HG03520 (cell line): ENCODE measurements at regions not wholly inside any gene's neighbourhood (a gene's known extent, or its start where the extent isn't known, plus 50 kb on each side); places are given as distances from the start of the nearest gene placed in this dataset.
"Not testable (repeated sequence)": the region's sequence is repeated elsewhere in the genome, so short reads cannot be mapped to it uniquely, and the experiment has no call there.

Experiments used
- ATAC-seq: cut with Tn5 transposase; IDR thresholded peaks from one replicate; pipeline ENCODE4 v1.9.1; 2021; ENCODE audit warnings: mild to moderate bottlenecking, moderate library complexity; ENCODE audit not compliant: unreplicated experiment

DNA sequence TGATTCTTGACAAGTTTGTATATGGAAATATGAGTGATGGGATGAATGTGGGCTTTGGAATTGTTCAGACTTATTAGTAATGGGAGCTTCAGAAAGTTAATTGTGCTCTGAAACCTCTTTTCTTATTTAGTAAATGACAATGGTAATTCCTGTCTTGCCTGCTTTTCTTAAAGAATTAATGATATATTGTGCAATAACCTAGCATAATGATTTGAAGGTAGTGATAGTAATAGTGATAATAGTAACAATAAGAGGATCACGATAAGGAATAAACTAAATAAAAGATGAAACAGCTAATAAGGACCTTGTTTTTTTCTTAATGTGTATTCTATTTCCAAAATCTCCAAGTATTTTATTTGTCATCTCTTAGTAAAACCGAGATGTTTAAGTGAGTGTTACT, 245.0 kb upstream of the CPHXL start:
- ATAC-seq, result no peak

DNA sequence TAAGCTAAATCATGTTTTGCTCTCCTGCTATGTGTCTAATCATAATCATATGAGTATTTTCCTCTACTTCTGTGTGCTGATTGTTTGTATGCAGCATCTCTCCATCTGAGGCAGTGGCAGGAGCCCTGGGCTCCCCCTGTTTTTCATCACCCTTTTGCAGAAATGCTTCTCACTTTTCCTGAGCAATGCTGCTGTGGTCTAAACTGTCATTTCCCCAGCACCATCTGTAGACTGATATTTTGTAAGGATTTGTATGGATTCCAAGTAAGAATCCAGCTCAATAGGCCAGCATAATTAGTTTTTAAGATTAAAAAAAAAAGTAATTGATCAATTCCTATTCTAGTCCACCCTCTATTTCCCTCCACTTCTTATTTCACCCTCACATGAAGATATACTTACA, 257.0 kb upstream of the CPHXL start:
- no peak for ATAC-seq

DNA sequence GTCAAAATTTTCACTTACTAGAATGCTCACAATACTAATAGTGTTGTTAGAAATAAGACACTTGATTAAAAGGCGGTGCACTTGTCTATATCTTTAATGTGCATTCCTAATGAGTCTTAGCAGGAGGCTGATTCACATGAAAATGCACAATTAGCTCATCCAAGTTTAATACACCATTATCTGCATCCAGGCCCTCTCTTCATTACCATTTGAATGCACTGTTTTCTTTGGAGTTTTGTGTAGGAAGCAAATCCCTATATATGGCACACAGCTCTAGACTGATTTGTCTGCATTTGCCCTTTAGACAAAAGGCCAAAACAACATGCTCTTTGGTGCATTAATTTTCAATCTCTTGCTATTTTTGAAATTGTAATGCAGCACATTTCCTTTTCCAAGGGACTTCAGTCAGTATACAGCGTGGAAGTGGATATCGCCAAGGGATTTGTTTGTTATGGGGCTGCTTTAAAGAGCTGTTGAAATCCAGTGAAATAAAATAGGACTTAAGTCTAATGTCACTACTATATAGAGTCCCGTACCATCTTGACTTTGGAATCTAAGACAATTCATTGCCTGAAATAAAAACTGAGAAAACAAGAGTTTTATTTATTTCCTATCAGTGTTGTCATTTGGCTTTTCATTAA, 257.6 kb upstream of the CPHXL start:
- ATAC-seq, result no peak

DNA sequence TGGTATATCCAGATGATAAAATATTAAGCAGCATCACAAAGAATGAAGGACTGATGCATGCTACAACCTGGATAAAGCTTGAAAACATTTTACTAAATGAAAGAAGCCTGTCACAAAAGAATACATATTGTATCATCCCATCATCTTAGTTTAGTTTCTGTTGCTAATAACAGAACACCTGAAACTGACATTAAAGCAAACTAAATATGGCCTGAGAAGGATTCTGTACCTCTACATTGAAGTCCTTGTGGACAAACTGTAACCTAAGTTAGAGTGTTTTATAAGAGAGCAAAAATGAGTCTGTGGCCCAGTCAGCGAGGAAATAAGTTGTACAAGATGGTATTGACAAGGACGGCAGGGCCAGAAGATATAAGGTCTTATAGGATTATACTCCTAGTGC, 261.0 kb upstream of the CPHXL start:
- no peak for ATAC-seq

DNA sequence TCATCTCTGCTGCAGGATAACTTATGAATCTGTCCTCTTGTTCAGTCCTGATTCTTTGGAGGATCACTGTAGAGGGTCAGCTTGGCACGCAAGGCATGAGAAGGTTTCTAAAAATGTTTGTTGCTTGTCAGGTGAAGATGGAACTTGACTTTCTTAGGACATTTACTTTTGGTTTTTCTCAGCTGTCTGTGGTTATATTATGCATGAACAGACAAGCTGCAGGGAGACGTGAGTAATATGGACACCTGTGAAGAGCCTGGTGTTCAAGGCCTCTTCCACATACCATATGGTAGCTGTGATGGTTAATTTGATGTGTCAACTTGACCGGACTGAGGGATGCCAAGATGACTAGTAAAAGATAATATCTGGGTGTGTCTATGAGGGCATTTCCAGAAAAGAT, 270.2 kb upstream of the CPHXL start:
- no peak for ATAC-seq

DNA sequence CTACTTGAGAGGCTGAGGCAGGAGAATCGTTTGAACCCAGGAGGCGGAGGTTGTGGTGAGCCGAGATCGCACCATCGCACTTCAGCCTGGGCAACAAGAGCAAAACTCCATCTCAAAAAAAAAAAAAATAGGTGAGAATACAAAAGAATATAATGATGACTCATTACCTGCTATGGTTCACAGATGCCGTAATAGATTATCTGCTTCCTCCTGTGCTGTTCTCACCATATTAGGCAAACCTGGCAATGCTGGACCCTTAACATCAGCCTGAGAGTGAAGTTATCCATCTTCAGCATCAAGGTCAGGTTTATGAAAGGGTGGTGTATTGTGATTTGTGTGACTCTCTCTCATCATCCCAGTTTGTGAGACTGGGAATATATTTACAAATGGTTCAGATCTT, 271.3 kb upstream of the CPHXL start:
- ATAC-seq, result no peak

DNA sequence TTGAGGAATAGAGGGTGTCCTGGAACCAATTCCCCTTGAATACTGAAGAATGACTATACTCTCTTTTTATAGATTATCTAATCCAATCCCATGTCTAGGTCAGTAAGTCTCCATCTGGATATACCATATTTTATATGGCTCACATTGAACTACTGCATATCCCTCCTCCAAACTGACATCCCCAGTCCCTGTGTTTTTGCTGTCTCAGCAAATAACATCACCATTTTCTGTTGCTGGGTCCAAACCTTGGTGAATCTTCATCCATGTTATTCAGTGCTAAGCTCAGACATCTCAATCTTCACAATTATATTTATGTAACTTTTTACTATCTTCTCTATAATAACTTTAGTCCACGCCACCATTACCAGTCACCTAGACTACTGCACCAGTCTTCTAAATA, 269.6 kb upstream of the CNTNAP4 start:
- ATAC-seq, result no peak

DNA sequence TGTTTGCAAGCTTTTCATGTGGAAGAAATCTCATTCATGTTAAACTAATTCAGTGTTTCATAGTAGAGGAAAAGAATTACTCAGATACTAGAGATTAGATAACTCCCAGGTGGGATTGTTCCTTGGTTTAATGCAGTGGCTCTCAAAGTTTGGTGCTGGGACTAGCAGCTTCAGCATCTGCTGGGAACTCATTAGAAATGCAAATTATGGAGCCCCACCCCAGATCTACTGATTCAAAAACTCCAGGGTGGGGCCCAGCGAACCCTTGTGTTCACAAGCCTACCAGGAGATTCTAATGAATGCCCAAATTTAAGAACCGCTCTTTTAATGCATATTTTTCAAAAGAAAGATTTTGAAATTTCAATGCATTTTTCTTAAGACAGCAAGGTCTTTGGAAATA, 253.4 kb upstream of the CNTNAP4 start:
- ATAC-seq, result no peak

DNA sequence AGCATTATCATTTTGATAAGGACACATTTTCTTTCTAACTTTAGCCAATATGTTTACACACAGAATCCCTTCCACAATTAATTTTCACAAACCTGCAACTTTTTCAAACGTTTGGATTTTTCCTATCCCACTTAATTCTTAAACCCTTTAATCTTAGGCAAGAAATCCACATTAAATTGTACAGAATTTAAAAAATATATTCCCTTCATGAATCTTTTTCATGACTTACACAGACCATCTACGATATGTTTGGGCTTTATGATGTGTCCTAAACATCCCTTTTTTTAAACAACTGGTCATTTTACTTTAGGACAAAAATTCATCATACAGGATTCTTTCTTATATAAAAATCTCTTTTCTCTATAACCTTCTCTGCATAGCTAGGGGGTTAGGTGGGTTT, 241.5 kb upstream of the CNTNAP4 start:
- no peak for ATAC-seq

DNA sequence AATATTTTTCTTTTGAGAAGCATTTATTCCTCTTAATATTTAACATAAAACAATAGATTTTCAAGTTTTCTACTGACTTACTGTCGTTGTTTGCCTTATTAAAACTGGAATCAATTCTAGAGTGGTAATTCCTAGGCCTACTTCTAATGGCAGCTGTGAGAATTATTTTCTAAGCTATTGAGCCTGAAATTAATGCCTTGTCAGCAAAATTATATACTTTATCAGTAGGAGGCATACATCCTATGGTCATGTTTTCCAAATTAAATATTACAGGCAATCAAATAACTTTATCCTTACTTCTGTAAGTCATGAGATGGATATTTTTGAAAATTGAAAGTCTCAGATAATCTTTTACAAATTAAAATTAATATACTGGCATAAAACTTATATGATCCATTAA, 239.1 kb upstream of the CNTNAP4 start:
- ATAC-seq, result no peak

DNA sequence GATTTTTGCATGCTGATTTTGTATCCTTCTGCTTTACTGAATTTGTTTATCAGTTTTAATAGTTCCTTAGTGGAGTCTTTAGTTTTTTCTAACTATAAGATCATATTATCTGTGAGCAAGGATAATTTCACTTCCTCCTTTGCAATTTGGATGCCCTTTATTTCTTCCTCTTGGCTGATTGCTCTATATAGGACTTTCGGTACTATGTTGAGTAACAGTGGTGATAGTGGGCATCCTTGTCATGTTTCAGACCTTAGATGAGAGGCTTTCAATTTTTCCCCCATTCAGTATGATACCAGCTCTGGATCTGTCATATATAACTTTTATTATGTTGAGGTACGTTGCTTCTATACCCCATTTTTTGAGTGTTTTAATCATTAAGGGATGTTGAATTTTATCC, 224.5 kb upstream of the CNTNAP4 start:
- no peak for ATAC-seq

DNA sequence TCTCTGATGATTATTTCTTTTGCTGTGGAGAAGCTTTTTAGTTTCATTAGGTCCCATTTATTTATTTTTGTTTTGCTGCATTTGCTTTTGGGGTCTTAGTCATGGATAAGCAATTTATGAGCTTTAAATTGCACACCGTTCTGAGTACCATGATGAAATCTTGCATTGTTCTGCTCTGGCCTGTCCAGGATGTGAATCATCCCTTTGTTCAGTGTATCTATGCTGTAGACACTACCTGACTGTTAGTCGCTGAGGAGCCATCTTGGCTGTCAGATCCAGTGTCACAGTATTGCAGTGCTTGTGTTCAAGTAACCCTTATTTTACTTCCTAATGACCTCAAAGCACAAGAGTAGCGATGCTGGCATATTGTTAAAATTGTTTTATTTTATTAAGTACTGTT, 218.0 kb upstream of the CNTNAP4 start:
- ATAC-seq, result no peak

DNA sequence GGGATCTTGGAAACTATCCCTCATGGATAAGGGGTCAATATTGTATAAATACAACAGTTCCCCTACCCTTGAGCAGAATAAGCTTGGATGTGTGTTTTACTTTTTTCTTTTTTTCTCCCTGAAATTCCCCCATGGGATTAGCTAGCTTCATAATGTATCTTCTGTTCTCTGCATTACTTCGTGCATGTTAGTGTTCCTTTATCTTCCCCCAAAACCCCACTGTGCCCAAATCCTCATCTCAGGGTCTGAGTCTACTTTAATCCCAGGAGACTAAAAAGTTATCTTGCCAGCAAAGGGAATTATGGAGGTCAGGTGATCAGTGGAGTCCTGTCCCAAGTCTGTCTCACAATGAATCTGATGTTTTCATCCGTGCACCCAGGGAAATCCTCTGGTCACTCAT, 217.5 kb upstream of the CNTNAP4 start:
- ATAC-seq, result no peak

DNA sequence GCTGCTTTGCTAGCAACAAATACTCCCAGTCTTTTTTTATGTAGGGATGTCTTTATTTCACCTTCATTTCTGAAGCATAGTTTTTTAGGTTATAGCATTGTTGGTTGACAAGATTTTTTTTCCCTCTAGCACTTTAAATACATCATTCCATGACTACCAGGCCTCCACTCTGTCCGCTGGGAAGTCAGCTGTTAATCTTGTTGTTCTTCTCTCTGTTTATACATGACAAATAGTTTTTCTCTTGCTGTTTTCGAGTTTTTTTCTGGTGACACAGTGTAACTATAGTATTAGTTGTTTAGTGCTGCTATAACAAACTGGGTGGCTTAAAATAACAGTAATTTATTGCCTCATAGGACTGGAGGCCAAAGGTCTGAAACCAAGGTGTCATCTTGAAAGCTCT, 205.5 kb upstream of the CNTNAP4 start:
- no peak for ATAC-seq

DNA sequence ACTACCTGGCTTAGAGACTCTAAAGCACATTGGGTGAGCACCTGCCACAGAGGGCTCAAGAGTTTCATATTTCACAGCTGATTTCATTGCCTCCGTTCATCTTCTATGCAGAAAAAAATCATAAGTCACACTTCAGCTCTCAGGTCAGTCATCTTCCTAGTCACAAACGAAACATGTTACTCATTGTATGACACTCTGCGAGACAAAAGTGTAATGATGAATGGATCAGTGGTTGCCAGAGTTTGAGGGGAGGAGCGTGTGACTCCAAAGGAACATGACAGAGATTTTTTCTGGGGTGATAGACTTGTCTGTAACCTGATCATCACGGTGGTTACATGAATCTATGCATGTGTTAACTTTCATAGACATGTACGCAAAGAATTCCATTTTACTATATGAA, 195.2 kb upstream of the CNTNAP4 start:
- no peak for ATAC-seq

DNA sequence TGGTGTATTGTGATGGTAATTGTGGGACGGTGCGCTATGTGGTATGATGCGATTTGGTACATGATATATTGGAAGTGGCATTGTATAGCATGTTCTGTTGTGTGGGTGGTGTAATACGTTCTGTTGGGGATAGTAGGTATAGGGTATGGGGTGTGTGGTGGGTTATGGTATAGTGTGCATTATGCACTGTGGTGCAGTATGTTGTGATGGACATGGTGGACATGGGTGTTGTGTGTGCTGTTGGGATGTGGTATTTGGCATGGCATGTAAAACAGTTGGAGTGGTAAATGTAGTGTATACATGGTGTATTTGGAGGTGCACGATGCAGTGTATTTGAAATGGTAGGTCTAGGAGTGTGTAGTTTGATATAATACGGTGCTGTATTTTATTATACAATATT, 170.6 kb upstream of the CNTNAP4 start:
- ATAC-seq, result no peak

DNA sequence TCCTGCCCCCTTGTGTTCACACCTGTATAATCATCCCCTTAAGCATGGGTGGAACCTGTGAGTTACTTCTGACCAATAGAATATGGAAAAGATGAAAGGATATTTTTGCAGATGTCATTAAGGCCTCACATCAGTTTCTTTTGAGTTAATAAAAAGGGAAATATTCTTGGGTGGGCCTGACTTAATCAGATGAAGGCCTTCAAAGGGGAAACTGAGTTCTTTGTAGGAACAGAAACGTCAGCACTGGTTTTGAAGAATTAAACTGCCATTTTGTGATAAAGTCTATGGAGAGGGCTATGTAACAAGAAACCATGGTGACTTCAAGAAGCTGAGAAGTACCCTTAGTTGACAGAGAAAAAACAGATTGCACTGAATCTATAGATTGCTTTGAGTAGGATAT, 168.7 kb upstream of the CNTNAP4 start:
- no peak for ATAC-seq

DNA sequence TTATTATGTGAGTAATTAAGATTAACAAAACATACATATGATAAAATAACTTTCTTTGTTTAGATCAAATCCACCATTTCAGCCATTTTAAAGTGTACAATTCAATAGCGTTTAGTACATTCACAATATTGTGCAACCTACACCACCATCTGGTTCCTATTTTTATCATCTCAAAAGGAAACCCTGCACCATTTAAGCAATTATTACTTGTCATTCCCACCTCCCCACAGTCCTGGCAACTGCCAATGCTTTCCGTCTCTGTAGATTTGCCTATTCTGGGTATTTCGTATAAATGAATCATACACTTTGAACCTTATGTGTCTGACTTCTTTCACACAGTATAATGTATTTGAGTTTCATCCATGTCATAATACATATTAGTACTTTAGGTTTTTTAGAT, 162.5 kb upstream of the CNTNAP4 start:
- ATAC-seq, result no peak

DNA sequence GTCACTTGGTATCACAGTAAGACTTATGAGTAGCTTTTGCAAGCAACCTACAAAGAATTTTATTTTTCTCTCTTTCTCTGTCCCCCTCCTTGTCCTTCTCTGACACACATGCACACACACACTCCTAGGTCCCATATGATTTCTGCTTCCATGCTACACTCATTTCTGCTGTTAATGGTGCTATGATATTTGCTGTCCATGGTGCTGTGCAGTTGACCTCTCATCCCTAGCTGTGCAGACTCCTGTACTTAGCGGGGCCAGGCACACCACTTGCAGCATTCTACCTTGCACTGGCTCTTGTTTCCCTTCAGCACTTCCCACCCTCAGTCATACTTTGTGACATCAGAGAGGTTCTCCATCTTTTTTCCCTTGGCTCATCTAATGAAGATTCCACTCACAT, 158.9 kb upstream of the CNTNAP4 start:
- no peak for ATAC-seq

DNA sequence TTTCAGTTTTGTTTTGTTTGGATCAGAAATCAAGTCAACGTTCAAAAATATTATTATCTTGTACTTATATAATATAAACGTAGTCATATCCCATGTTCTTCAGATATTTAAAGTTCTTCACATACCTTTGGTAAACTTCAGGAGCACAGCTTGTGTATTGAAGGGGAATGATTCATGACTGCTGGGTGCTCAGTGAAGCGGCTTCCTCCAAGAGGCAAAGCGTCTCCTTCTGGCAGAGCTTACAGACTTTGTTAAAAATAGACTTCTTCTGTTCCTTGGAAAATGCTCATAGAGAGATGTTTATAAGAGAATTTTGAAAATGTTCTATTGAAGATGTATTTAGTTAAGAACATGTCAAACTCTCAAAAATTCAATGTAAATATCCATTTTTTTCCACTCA, 155.6 kb upstream of the CNTNAP4 start:
- no peak for ATAC-seq

DNA sequence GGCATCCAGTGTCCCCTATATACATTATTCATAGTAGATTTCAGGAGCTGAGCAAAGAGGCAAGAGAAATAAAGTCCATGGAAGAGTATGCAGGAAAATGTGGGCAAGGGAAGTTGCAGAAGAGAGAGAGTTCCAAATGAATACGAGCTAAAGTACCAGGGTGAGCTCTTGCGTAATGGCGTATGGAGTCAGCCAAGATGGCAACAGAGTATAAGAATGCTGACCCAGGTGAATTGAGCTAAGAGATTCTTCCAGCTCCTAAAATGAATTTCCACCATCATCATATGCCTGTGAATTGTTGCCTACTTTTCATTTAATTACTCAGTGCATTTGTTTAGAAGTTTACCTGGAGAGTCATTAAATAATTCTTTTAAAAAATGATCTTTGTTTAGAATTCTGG, 153.2 kb upstream of the CNTNAP4 start:
- ATAC-seq, result no peak

DNA sequence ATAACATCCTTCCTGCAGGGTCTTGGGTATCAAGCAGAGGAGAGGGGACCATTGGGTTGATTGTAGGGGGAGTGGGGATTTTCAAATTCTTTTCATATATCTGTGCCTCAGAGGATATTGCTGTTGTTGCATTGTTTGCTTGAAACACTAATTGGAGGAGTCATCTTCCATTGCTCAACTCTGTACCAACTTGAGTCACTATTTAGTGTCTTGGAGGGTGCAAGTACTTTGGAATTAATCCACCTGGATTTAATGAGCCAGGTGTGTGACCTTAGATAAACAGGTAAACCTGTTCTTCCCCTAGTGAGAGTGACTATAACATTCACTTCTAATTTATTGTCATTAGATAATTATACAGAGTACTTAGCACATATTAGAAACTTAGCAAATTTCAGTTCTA, 151.3 kb upstream of the CNTNAP4 start:
- ATAC-seq, result no peak

DNA sequence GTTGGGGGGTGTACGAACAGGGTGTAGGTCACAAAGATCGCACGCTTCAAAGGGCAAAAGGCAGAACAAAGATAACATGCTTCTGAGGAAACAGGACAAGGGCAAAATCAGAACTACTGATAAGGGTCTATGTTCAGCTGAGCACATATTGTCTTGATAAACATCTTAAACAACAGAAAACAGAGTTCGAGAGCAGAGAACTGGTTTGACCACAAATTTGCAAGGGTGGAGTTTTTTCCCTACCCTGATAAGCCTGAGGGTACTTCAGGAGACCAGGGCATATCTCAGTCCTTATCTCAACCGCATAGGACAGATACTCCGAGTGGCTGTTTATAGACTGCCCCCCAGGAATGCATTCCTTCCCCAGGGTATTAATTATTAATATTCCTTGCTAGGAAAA, 139.1 kb upstream of the CNTNAP4 start:
- not testable (repeated sequence) for ATAC-seq

DNA sequence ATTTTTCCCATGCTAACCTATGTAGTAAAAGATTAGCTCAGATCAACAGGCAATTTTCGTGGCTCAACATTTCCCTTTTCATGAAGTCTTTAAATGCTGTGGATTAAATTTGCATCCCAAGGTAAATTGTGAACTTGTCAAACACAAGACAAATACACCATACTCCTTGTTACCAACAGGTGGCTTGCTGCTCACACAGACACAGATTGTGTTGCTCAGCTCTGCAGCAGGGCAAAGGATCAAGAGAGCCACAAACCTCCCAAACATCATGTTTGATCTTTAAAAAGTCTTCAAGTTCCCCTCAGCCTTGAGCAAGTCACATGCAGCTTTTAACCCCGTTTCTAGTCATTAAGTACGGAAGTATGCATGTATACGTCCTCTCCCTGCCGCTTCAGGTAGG, 119.6 kb upstream of the CNTNAP4 start:
- no peak for ATAC-seq
